ACC112 (cell line): ENCODE measurements at regions not wholly inside any gene's neighbourhood (a gene's known extent, or its start where the extent isn't known, plus 50 kb on each side); places are given as distances from the start of the nearest gene placed in this dataset.

Experiments
- H2AFZ ChIP-seq: fragments of 200-600 bp; sonication (generic); one replicate; pipeline ENCODE4 v1.6.0; 2017; ENCODE audit warnings: antibody characterized with exemption, low read length; ENCODE audit not compliant: unreplicated experiment
- H3K27ac ChIP-seq: fragments of 200-600 bp; sonication (generic); 2 replicates; pipeline ENCODE4 v1.5.1; 2014; ENCODE audit warnings: low read depth, mild to moderate bottlenecking, antibody characterized with exemption, low read length, moderate library complexity
- H3K27me3 ChIP-seq: fragments of 200-600 bp; sonication (generic); 2 replicates; pipeline ENCODE4 v1.6.1; 2014; ENCODE audit warnings: mild to moderate bottlenecking, antibody characterized with exemption, low read length, moderate library complexity, mixed read lengths; ENCODE audit not compliant: insufficient read depth
- H3K36me3 ChIP-seq: fragments of 200-600 bp; sonication (generic); 2 replicates; pipeline ENCODE4 v1.6.1; 2016; ENCODE audit warnings: mild to moderate bottlenecking, antibody characterized with exemption, low read length, moderate library complexity, mixed read lengths; ENCODE audit not compliant: insufficient read depth
- H3K4me1 ChIP-seq: fragments of 200-600 bp; sonication (generic); one replicate; pipeline ENCODE4 v1.6.1; 2016; ENCODE audit warnings: low read length, mixed read lengths; ENCODE audit not compliant: insufficient read depth, unreplicated experiment, control insufficient read depth
- H3K4me3 ChIP-seq: fragments of 200-600 bp; sonication (generic); 2 replicates; pipeline ENCODE4 v1.5.1; 2014; ENCODE audit warnings: mild to moderate bottlenecking, low read depth, low read length
- H3K79me2 ChIP-seq: fragments of 200-600 bp; sonication (generic); one replicate; pipeline ENCODE4 v1.6.0; 2016; ENCODE audit warnings: low read length; ENCODE audit not compliant: control insufficient read depth, unreplicated experiment, insufficient read depth

- Histone ChIP-seq H3K27ac (no peak overlapping the region), H3K27me3 (no peaks in the 10 kb centered on the region), H3K4me3 (no peak overlapping the region), H3K79me2 (no peaks in the 10 kb centered on the region), H3K36me3 (no peaks in the 10 kb centered on the region), H2AFZ (no peak overlapping the region), H3K4me1 (peaks cover 10% of the 10 kb centered on the region)
Observed at GRCh38 chr20:24768713-24769601, 180.1 kb upstream of the CST7 start.

DNA sequence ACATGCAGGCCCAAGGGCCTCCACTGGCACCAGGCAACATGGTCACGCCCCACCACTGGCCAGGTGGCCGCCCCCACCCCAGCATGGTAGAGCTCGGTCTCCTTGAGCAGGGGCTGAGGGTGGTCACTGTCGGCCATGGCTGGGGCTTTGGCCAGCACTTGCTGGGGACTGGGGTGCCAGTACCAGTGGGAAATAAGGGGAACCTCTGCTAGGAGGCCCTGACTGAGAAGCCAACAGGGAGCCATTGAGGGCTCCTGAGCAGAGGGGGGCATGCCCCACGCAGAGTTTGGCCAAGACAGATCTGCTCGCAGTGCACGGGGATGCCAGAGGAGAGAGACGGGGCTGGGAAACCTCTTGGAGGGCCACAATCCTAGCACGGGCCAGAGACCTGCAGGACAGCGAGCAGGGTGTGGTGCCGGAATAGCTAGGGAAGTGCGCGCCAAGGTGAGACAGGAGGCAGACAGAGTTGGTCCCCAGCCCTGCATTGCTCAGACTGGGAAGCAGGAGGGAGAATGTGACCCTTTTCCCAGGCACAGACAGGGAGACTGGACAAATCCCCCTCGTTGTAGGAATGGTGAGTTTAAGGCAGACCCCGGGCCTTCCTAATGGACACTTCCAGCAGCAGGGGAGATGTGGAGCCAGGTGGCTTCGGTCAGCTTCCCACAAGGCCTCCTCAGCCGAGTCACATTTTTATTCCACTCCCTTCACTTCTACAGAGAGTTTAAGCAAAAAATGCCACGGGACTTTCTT lies 179.0 kb upstream of the CST7 start:
- no peak overlapping the region for H3K27ac ChIP-seq
- no peaks in the 10 kb centered on the region for H3K36me3 ChIP-seq
- H3K4me3 ChIP-seq: no peak overlapping the region
- H3K4me1 ChIP-seq: peaks cover 12% of the 10 kb centered on the region
- H3K27me3 ChIP-seq: no peaks in the 10 kb centered on the region
- no peaks in the 10 kb centered on the region for H3K79me2 ChIP-seq
- H2AFZ ChIP-seq: no peak overlapping the region

- no peaks in the 10 kb centered on the region for H3K79me2 ChIP-seq
- H3K27ac ChIP-seq: no peak overlapping the region
- H3K27me3 ChIP-seq: no peaks in the 10 kb centered on the region
- H2AFZ ChIP-seq: no peak overlapping the region
- H3K4me3 ChIP-seq: no peak overlapping the region
- no peaks in the 10 kb centered on the region for H3K36me3 ChIP-seq
- peaks cover 12% of the 10 kb centered on the region for H3K4me1 ChIP-seq
Observed at GRCh38 chr20:24770628-24771541, 178.2 kb upstream of the CST7 start.

- Histone ChIP-seq H3K27me3 (no peaks in the 10 kb centered on the region), H3K36me3 (no peaks in the 10 kb centered on the region), H3K79me2 (no peaks in the 10 kb centered on the region), H2AFZ (no peak overlapping the region), H3K4me3 (no peak overlapping the region), H3K27ac (no peak overlapping the region), H3K4me1 (peaks cover 12% of the 10 kb centered on the region)
Observed at GRCh38 chr20:24771542-24772061, 177.5 kb upstream of the CST7 start.

- no peak overlapping the region for H3K4me3 ChIP-seq
Observed at GRCh38 chr20:24772667-24773066, 176.4 kb upstream of the CST7 start.

GRCh38 chr20:24773168-24773567 lies 175.9 kb upstream of the CST7 start:
- Histone ChIP-seq H2AFZ (no peak overlapping the region), H3K36me3 (no peaks in the 10 kb centered on the region), H3K79me2 (no peaks in the 10 kb centered on the region), H3K4me3 (peak overlapping the region; percentile 49; the same call in 1 of the 2 replicates), H3K27me3 (no peaks in the 10 kb centered on the region), H3K27ac (no peak overlapping the region), H3K4me1 (peaks cover 12% of the 10 kb centered on the region)

More at GRCh38 chr20:24772667-24773066, 176.4 kb upstream of the CST7 start:
- Histone ChIP-seq H3K79me2 (no peaks in the 10 kb centered on the region), H3K4me1 (peaks cover 12% of the 10 kb centered on the region), H3K36me3 (no peaks in the 10 kb centered on the region), H2AFZ (no peak overlapping the region), H3K27me3 (no peaks in the 10 kb centered on the region), H3K27ac (no peak overlapping the region)

GRCh38 chr20:24773751-24774201 lies 175.3 kb upstream of the CST7 start:
- Histone ChIP-seq H3K79me2 (no peaks in the 10 kb centered on the region), H3K27ac (no peak overlapping the region), H3K4me3 (peak overlapping the region; percentile 49; the same call in 1 of the 2 replicates), H2AFZ (no peak overlapping the region), H3K4me1 (peaks cover 12% of the 10 kb centered on the region), H3K36me3 (no peaks in the 10 kb centered on the region), H3K27me3 (no peaks in the 10 kb centered on the region)

- H3K27me3 ChIP-seq: 0 out of 2 replicates have a peak, but pooled peaks cover 8% of the 10 kb centered on the region
- H3K4me1 ChIP-seq: peaks cover 12% of the 10 kb centered on the region
- no peak overlapping the region for H3K27ac ChIP-seq
- H3K36me3 ChIP-seq: no peaks in the 10 kb centered on the region
- no peak overlapping the region for H2AFZ ChIP-seq
- no peak overlapping the region for H3K4me3 ChIP-seq
- H3K79me2 ChIP-seq: no peaks in the 10 kb centered on the region
Observed at GRCh38 chr20:24775966-24776365, 173.1 kb upstream of the CST7 start.

- H3K36me3 ChIP-seq: no peaks in the 10 kb centered on the region
- 0 out of 2 replicates have a peak, but pooled peaks cover 10% of the 10 kb centered on the region for H3K27me3 ChIP-seq
- H2AFZ ChIP-seq: no peak overlapping the region
- peaks cover 12% of the 10 kb centered on the region for H3K4me1 ChIP-seq
- H3K79me2 ChIP-seq: no peaks in the 10 kb centered on the region
- H3K4me3 ChIP-seq: no peak overlapping the region
- H3K27ac ChIP-seq: no peak overlapping the region
Observed at GRCh38 chr20:24776755-24777271, 172.3 kb upstream of the CST7 start.

GRCh38 chr20:24777746-24778145 lies 171.3 kb upstream of the CST7 start:
- Histone ChIP-seq H3K27ac (no peak overlapping the region), H3K79me2 (no peaks in the 10 kb centered on the region), H3K4me3 (no peak overlapping the region), H2AFZ (no peak overlapping the region), H3K36me3 (no peaks in the 10 kb centered on the region), H3K27me3 (peaks cover 19% of the 10 kb centered on the region; the same call in 1 of the 2 replicates), H3K4me1 (peaks cover 12% of the 10 kb centered on the region)
